IPS-20b (cell line): ENCODE measurements at regions not wholly inside any gene's neighbourhood (a gene's known extent, or its start where the extent isn't known, plus 50 kb on each side); places are given as distances from the start of the nearest gene placed in this dataset.

ENCODE experiments used
- H3K27ac ChIP-seq: one replicate; pipeline ENCODE4 v1.5.1; 2013; ENCODE audit warnings: low read length
- H3K27me3 ChIP-seq: 2 replicates; pipeline ENCODE4 v1.6.1; 2013; ENCODE audit warnings: mild to moderate bottlenecking, low read length, inconsistent platforms; ENCODE audit not compliant: insufficient read depth
- H3K36me3 ChIP-seq: 2 replicates; pipeline ENCODE4 v1.6.1; 2013; ENCODE audit warnings: low read depth, mild to moderate bottlenecking, inconsistent platforms, low read length, moderate library complexity; ENCODE audit not compliant: insufficient read depth
- H3K4me1 ChIP-seq: 2 replicates; pipeline ENCODE4 v1.6.1; 2013; ENCODE audit warnings: mild to moderate bottlenecking, control low read depth, inconsistent platforms, low read length, moderate library complexity; ENCODE audit not compliant: insufficient read depth
- H3K4me3 ChIP-seq: 2 replicates; pipeline ENCODE4 v1.5.1; 2013; ENCODE audit warnings: mild to moderate bottlenecking, low read length, inconsistent platforms
- H3K9ac ChIP-seq: 2 replicates; pipeline ENCODE4 v1.6.1; 2013; ENCODE audit warnings: low read depth, mild to moderate bottlenecking, inconsistent platforms, low read length, moderate library complexity
- H3K9me3 ChIP-seq: 2 replicates; pipeline ENCODE4 v1.6.1; 2013; ENCODE audit warnings: mild to moderate bottlenecking, low read depth, low read length, inconsistent platforms; ENCODE audit not compliant: insufficient read depth

- Histone ChIP-seq H3K36me3 (no peaks in the 10 kb centered on the region), H3K4me1 (no peaks in the 10 kb centered on the region), H3K9ac (no peak overlapping the region), H3K27me3 (no peaks in the 10 kb centered on the region), H3K27ac (no peak overlapping the region), H3K9me3 (no peaks in the 10 kb centered on the region), H3K4me3 (no peak overlapping the region)
Measured at GRCh38 chr10:29007748-29008610, 280.9 kb upstream of the LYZL1 start.

- Histone ChIP-seq H3K4me3 (no peak overlapping the region), H3K27ac (no peak overlapping the region), H3K36me3 (no peaks in the 10 kb centered on the region), H3K9ac (no peak overlapping the region), H3K4me1 (no peaks in the 10 kb centered on the region), H3K27me3 (no peaks in the 10 kb centered on the region), H3K9me3 (no peaks in the 10 kb centered on the region)
Measured at GRCh38 chr10:29009464-29009863, 279.4 kb upstream of the LYZL1 start.

- Histone ChIP-seq H3K36me3 (no peaks in the 10 kb centered on the region), H3K4me1 (no peaks in the 10 kb centered on the region), H3K4me3 (no peak overlapping the region), H3K9ac (no peak overlapping the region), H3K27me3 (no peaks in the 10 kb centered on the region), H3K27ac (no peak overlapping the region), H3K9me3 (no peaks in the 10 kb centered on the region)
Measured at GRCh38 chr10:29011516-29011915, 277.4 kb upstream of the LYZL1 start.

GRCh38 chr10:29012926-29013554, 275.8 kb upstream of the LYZL1 start:
- H3K36me3 ChIP-seq = no peaks in the 10 kb centered on the region
- no peaks in the 10 kb centered on the region for H3K27me3 ChIP-seq
- no peak overlapping the region for H3K4me3 ChIP-seq
- H3K9ac ChIP-seq = no peak overlapping the region
- no peaks in the 10 kb centered on the region for H3K4me1 ChIP-seq
- H3K9me3 ChIP-seq = no peaks in the 10 kb centered on the region
- no peak overlapping the region for H3K27ac ChIP-seq

GRCh38 chr10:29021591-29021990, 267.3 kb upstream of the LYZL1 start:
- no peaks in the 10 kb centered on the region for H3K27me3 ChIP-seq
- no peak overlapping the region for H3K27ac ChIP-seq
- H3K9me3 ChIP-seq = no peaks in the 10 kb centered on the region
- H3K36me3 ChIP-seq = no peaks in the 10 kb centered on the region
- no peak overlapping the region for H3K4me3 ChIP-seq
- H3K4me1 ChIP-seq = peaks cover 6% of the 10 kb centered on the region
- H3K9ac ChIP-seq = no peak overlapping the region

GRCh38 chr10:29022513-29022912, 266.4 kb upstream of the LYZL1 start:
- H3K4me1 ChIP-seq = peaks cover 7% of the 10 kb centered on the region
- no peak overlapping the region for H3K9ac ChIP-seq
- H3K36me3 ChIP-seq = no peaks in the 10 kb centered on the region
- H3K27ac ChIP-seq = no peak overlapping the region
- H3K27me3 ChIP-seq = no peaks in the 10 kb centered on the region
- H3K4me3 ChIP-seq = no peak overlapping the region
- no peaks in the 10 kb centered on the region for H3K9me3 ChIP-seq

GRCh38 chr10:29023678-29024077, 265.2 kb upstream of the LYZL1 start:
- H3K36me3 ChIP-seq = no peaks in the 10 kb centered on the region
- H3K27ac ChIP-seq = no peak overlapping the region
- peaks cover 7% of the 10 kb centered on the region for H3K4me1 ChIP-seq
- H3K9ac ChIP-seq = no peak overlapping the region
- H3K27me3 ChIP-seq = no peaks in the 10 kb centered on the region
- no peak overlapping the region for H3K4me3 ChIP-seq
- H3K9me3 ChIP-seq = no peaks in the 10 kb centered on the region

- Histone ChIP-seq H3K9me3 (no peaks in the 10 kb centered on the region), H3K27ac (no peak overlapping the region), H3K4me3 (no peak overlapping the region), H3K4me1 (peaks cover 7% of the 10 kb centered on the region), H3K9ac (no peak overlapping the region), H3K36me3 (no peaks in the 10 kb centered on the region), H3K27me3 (no peaks in the 10 kb centered on the region)
Measured at GRCh38 chr10:29026065-29026797, 262.6 kb upstream of the LYZL1 start.

GRCh38 chr10:29026802-29027580, 261.9 kb upstream of the LYZL1 start:
- Histone ChIP-seq H3K4me3 (no peak overlapping the region), H3K9me3 (no peaks in the 10 kb centered on the region), H3K9ac (no peak overlapping the region), H3K4me1 (peaks cover 7% of the 10 kb centered on the region), H3K27ac (no peak overlapping the region), H3K36me3 (no peaks in the 10 kb centered on the region), H3K27me3 (no peaks in the 10 kb centered on the region)

GRCh38 chr10:29028486-29028885, 260.4 kb upstream of the LYZL1 start:
- Histone ChIP-seq H3K27ac (no peak overlapping the region), H3K4me3 (no peak overlapping the region), H3K4me1 (peaks cover 7% of the 10 kb centered on the region)

GRCh38 chr10:29030900-29031299, 258.0 kb upstream of the LYZL1 start:
- H3K4me1 ChIP-seq = peaks cover 4% of the 10 kb centered on the region; the same call in 1 of the 2 replicates
- no peaks in the 10 kb centered on the region for H3K36me3 ChIP-seq
- H3K27ac ChIP-seq = no peak overlapping the region
- no peak overlapping the region for H3K9ac ChIP-seq
- no peaks in the 10 kb centered on the region for H3K27me3 ChIP-seq
- H3K9me3 ChIP-seq = no peaks in the 10 kb centered on the region
- no peak overlapping the region for H3K4me3 ChIP-seq

More at GRCh38 chr10:29028486-29028885, 260.4 kb upstream of the LYZL1 start:
- no peaks in the 10 kb centered on the region for H3K9me3 ChIP-seq
- H3K27me3 ChIP-seq = no peaks in the 10 kb centered on the region
- no peaks in the 10 kb centered on the region for H3K36me3 ChIP-seq
- H3K9ac ChIP-seq = no peak overlapping the region
